HepG2 (cell line): ENCODE measurements at regions not wholly inside any gene's neighbourhood (a gene's known extent, or its start where the extent isn't known, plus 50 kb on each side); places are given as distances from the start of the nearest gene placed in this dataset.

Experiments used
- ATAC-seq: fragments of 200-7000 bp; cut with Tn5 transposase; 3 replicates; pipeline ENCODE4 v1.9.1; 2020; ENCODE audit warnings: mild to moderate bottlenecking, moderate library complexity
- BruUV-seq: library from RNA; stranded (reverse); fragments of 400-500 nt; replicated peaks from 2 replicates; lab custom pipeline; 2021; lab: Mats Ljungman, UMichigan
- CTCF ChIA-PET: fragments of 300-600 bp; formaldehyde crosslinking; extraction: SDS; loops from one replicate; lab custom pipeline; 2021; ENCODE audit warnings: low total read pairs, inconsistent platforms, low intra/inter-chr PET ratio; lab: Yijun Ruan, JAX
- POLR2A ChIA-PET: fragments of 350-600 bp; sonication (Branson Sonifier 250); formaldehyde crosslinking; loops from one replicate; lab custom pipeline; 2020; ENCODE audit warnings: antibody characterized with exemption, inconsistent platforms; lab: Yijun Ruan, JAX
- DNase-seq: peaks from one replicate; pipeline ENCODE4 v3.0.0-alpha.2; 2015; ENCODE audit warnings: low spot score
- FAIRE-seq: peaks from 3 replicates; lab custom pipeline; 2011; peaks lifted over from hg19 to GRCh38; lab: Jason Lieb, UNC
- H2AFZ ChIP-seq: one replicate; pipeline ENCODE4 v1.6.1; 2011; ENCODE audit warnings: low read length, inconsistent platforms
- H3K27ac ChIP-seq: fragments of 300-600 bp; 3 replicates; pipeline ENCODE4 v1.8.0; 2011; ENCODE audit warnings: mixed run types, mild to moderate bottlenecking, mixed read lengths, low read length, inconsistent platforms; ENCODE audit not compliant: insufficient read depth; ENCODE audit errors: extremely low read length
- H3K27me3 ChIP-seq, 2 experiments: fragments of 200-600 bp in 1 of 2; 2 replicates in 1 of 2; 3 replicates in 1 of 2; pipeline versions ENCODE4 v1.6.0 to v1.8.0; 2011; ENCODE audit warnings: low read length in 2 of 2, mild to moderate bottlenecking in 2 of 2, moderate library complexity in 2 of 2, inconsistent platforms in 1 of 2; ENCODE audit not compliant: insufficient read depth in 2 of 2, control insufficient read depth in 1 of 2
- H3K36me3 ChIP-seq, 2 experiments: fragments of 200-600 bp in 1 of 2; replicated peaks in 1 of 2; 2 replicates in 1 of 2; 3 replicates in 1 of 2; pipeline versions ENCODE4 v1.5.1 to v1.8.0; 2011; ENCODE audit warnings: low read length in 2 of 2, inconsistent platforms in 1 of 2; ENCODE audit not compliant: insufficient read depth in 2 of 2, control insufficient read depth in 1 of 2
- H3K4me1 ChIP-seq: 2 replicates; pipeline ENCODE4 v1.5.1; 2012; ENCODE audit warnings: low read length, inconsistent platforms; ENCODE audit not compliant: insufficient read depth
- H3K4me2 ChIP-seq: 2 replicates; pipeline ENCODE4 v1.6.0; 2011; ENCODE audit warnings: low read depth, low read length, inconsistent platforms
- H3K4me3 ChIP-seq, 3 experiments: fragments of 200-600 bp in 1 of 3; sonication (generic), shearing (Covaris generic) in 1 of 3; replicated peaks in 1 of 3; 2 replicates each; pipeline ENCODE4 v1.5.1; 2011 to 2016; ENCODE audit warnings: low read length in 3 of 3, inconsistent platforms in 2 of 3, low read depth in 2 of 3, mild to moderate bottlenecking in 2 of 3, control low read depth in 1 of 3, mixed read lengths in 1 of 3; ENCODE audit not compliant: insufficient read depth in 1 of 3
- H3K79me2 ChIP-seq: one replicate; pipeline ENCODE4 v1.6.1; 2011; ENCODE audit warnings: low read length, inconsistent platforms; ENCODE audit not compliant: insufficient read depth
- H3K9ac ChIP-seq: 2 replicates; pipeline ENCODE4 v1.6.0; 2011; ENCODE audit warnings: mild to moderate bottlenecking, low read depth, low read length, inconsistent platforms; ENCODE audit not compliant: insufficient read depth
- H3K9me3 ChIP-seq: 2 replicates; pipeline ENCODE4 v1.5.1; 2012; ENCODE audit warnings: mild to moderate bottlenecking, low read length
- H4K20me1 ChIP-seq: 2 replicates; pipeline ENCODE4 v1.6.0; 2011; ENCODE audit warnings: inconsistent platforms, mild to moderate bottlenecking, low read length, moderate library complexity; ENCODE audit not compliant: insufficient read depth
- BORCS8-MEF2B ChIP-seq: sonication (generic); formaldehyde crosslinking; IDR thresholded peaks from 2 replicates; pipeline ENCODE4 v1.8.0; 2022; ENCODE audit warnings: mild to moderate bottlenecking, missing genetic modification reagents
- DNMT3B ChIP-seq: conservative IDR thresholded peaks from 2 replicates; pipeline ENCODE4 v1.6.1; 2016; ENCODE audit warnings: missing biosample characterization, control low read depth
- NCOA2 ChIP-seq: sonication (generic); formaldehyde crosslinking; IDR thresholded peaks from 2 replicates; pipeline ENCODE4 v1.8.0; 2022; ENCODE audit warnings: inconsistent platforms
- NR2F1 ChIP-seq, 2 experiments: fragments of 450-650 bp in 1 of 2; formaldehyde crosslinking in 1 of 2; IDR thresholded peaks; 2 replicates each; pipeline versions ENCODE4 v1.5.0 to v1.6.1; 2016 to 2020; ENCODE audit warnings: mild to moderate bottlenecking in 1 of 2, missing compliant biosample characterization in 1 of 2, missing genetic modification reagents in 1 of 2, moderate library complexity in 1 of 2
- TCF12 ChIP-seq, 2 experiments: fragments of 450-650 bp in 1 of 2; sonication (generic) in 1 of 2; formaldehyde crosslinking in 1 of 2; IDR thresholded peaks; 2 replicates each; pipeline versions ENCODE4 v1.6.1 to v1.8.0; 2017 to 2022; ENCODE audit warnings: antibody characterized with exemption in 1 of 2, mild to moderate bottlenecking in 1 of 2, missing genetic modification reagents in 1 of 2, moderate library complexity in 1 of 2
- ZBTB7B ChIP-seq: sonication (generic); formaldehyde crosslinking; IDR thresholded peaks from 2 replicates; pipeline ENCODE4 v1.4.0; 2020; ENCODE audit warnings: missing genetic modification reagents
- ZFP62 ChIP-seq: sonication (generic); formaldehyde crosslinking; IDR thresholded peaks from 2 replicates; pipeline ENCODE4 v1.4.0; 2020; ENCODE audit warnings: missing genetic modification reagents
- ZNF850 ChIP-seq: sonication (generic); formaldehyde crosslinking; conservative IDR thresholded peaks from 2 replicates; pipeline ENCODE4 v1.9.0; 2021; ENCODE audit warnings: mild to moderate bottlenecking, missing genetic modification reagents
- WGBS: methylation state at CpG from one replicate; pipeline ENCODE4 v1.1.6; 2017; ENCODE audit warnings: low lambda C conversion rate; 5-methylcytosine and 5-hydroxymethylcytosine counted together
- in situ Hi-C: cut with HindIII; loops from 2 replicates; pipeline ENCODE4 v1.10.0; 2017; ENCODE audit warnings: low pct_unique_long_range_greater_than_20kb; ENCODE audit not compliant: extremely low pct_ligation_motif_present
- intact Hi-C: fragments of 100-400 bp; cut with micrococcal nuclease; formaldehyde crosslinking; loops from one replicate; pipeline ENCODE4 v1.10.0; 2022; ENCODE audit not compliant: unreplicated experiment
- TF ChIP-seq, protein P1 (sequence below): sonication (generic); formaldehyde crosslinking; IDR thresholded peaks from 2 replicates; pipeline ENCODE4 v1.4.0; 2020; ENCODE audit warnings: missing genetic modification reagents, borderline replicate concordance
- TF ChIP-seq, protein P2 (sequence below): sonication (generic); formaldehyde crosslinking; IDR thresholded peaks from 2 replicates; pipeline ENCODE4 v1.5.1; 2020; ENCODE audit warnings: mild to moderate bottlenecking, missing genetic modification reagents, moderate library complexity

DNA sequence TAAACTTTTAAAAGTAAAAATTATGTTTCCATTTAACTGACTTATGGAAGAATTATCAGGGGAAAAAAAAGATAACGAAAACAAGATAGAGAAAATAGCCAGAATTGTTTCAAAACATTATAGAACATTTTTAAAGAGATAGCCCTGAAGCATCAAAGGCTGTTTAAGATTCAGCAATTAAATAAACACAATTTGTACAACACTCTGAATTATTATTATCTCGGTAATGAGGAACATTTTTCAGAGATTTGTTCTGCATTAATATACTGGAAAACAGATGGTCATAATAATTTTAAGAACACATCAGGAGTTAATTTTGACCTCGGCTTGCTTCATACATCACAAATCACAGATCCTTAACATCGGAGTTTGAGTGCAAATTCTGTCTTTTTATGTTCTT, 643.8 kb downstream of the SORCS1 start:
- in situ Hi-C loops: no loop called here
- intact Hi-C loops: no loop called here
- no TSS peak for BruUV-seq
- Histone ChIP-seq H3K9ac (no peak overlapping the region), H3K4me2 (no peak overlapping the region), H3K79me2 (no peaks in the 10 kb centered on the region)
- no peak for ATAC-seq
- no peak for FAIRE-seq
- TF ChIP-seq, protein P1, sequence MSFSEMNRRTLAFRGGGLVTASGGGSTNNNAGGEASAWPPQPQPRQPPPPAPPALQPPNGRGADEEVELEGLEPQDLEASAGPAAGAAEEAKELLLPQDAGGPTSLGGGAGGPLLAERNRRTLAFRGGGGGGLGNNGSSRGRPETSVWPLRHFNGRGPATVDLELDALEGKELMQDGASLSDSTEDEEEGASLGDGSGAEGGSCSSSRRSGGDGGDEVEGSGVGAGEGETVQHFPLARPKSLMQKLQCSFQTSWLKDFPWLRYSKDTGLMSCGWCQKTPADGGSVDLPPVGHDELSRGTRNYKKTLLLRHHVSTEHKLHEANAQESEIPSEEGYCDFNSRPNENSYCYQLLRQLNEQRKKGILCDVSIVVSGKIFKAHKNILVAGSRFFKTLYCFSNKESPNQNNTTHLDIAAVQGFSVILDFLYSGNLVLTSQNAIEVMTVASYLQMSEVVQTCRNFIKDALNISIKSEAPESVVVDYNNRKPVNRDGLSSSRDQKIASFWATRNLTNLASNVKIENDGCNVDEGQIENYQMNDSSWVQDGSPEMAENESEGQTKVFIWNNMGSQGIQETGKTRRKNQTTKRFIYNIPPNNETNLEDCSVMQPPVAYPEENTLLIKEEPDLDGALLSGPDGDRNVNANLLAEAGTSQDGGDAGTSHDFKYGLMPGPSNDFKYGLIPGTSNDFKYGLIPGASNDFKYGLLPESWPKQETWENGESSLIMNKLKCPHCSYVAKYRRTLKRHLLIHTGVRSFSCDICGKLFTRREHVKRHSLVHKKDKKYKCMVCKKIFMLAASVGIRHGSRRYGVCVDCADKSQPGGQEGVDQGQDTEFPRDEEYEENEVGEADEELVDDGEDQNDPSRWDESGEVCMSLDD (CRISPR knock-in tag): no peak
- TF ChIP-seq NCOA2 (CRISPR knock-in tag) (no peak), TCF12 (IDR thresholded peaks at IDR 0.05) (no peak), TCF12 (CRISPR knock-in tag; IDR thresholded peaks at IDR 0.05) (no peak), DNMT3B (CRISPR knock-in tag) (no peak), BORCS8-MEF2B (no peak)
- TF ChIP-seq, all 625 proteins: peak for 0
- Histone ChIP-seq H4K20me1 (no peaks in the 10 kb centered on the region), H3K36me3 (no peaks in the 10 kb centered on the region), H3K27me3 (no peaks in the 10 kb centered on the region), H3K4me3 (no peak overlapping the region), H3K27ac (no peak overlapping the region), H2AFZ (no peak overlapping the region), H3K9me3 (peaks cover 50% of the 10 kb centered on the region), H3K4me1 (no peaks in the 10 kb centered on the region)
- ChIA-PET POLR2A (no interaction called here), CTCF (no interaction called here)
- 2% methylated on average over 4 of the region's 4 CpGs for WGBS
- DNase-seq: no peak

DNA sequence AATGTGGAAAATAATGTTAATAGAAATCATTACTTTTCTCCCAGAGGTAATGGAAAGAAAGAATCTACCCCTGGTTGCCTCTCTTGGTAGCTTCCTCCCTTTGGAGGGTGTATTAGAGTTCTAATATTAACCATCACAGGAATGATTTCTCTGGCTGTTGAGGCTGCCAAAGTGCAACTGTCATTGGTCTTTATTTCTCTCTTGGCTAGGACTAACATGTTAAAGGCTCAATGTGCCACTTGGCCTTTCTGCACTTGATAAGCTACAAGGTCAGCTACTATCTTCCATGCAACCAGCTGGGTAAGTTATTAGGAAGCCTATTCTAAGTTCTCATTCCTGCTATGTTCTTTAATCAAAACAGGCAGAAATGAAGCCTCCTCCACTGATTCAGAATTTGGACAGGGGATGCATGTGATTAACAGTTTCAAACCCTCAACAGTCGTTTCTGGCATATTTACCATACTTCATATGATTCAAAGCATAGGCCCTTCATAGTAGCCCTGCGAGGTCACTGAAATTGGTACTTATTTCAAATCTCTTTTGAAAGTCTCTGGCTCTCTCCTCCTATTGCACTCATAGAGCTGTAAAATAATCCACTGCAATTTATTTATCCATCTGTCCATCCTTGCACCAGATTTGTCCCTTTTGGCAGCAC, 645.0 kb downstream of the SORCS1 start:
- Histone ChIP-seq H3K9me3 (peaks cover 48% of the 10 kb centered on the region), H2AFZ (no peak overlapping the region), H4K20me1 (no peaks in the 10 kb centered on the region), H3K79me2 (no peaks in the 10 kb centered on the region), H3K4me2 (no peak overlapping the region), H3K27me3 (no peaks in the 10 kb centered on the region), H3K4me1 (no peaks in the 10 kb centered on the region), H3K27ac (no peak overlapping the region), H3K9ac (no peak overlapping the region), H3K4me3 (no peak overlapping the region), H3K36me3 (no peaks in the 10 kb centered on the region)
- in situ Hi-C loops (no loop called here), intact Hi-C loops (no loop called here)
- CTCF ChIA-PET: no interaction called here
- FAIRE-seq (no peak), ATAC-seq (no peak), DNase-seq (no peak)
- 0% methylated on average over 2 of the region's 2 CpGs for WGBS
- BruUV-seq: no TSS peak
- POLR2A ChIA-PET: no interaction called here
- TF ChIP-seq, protein P2, sequence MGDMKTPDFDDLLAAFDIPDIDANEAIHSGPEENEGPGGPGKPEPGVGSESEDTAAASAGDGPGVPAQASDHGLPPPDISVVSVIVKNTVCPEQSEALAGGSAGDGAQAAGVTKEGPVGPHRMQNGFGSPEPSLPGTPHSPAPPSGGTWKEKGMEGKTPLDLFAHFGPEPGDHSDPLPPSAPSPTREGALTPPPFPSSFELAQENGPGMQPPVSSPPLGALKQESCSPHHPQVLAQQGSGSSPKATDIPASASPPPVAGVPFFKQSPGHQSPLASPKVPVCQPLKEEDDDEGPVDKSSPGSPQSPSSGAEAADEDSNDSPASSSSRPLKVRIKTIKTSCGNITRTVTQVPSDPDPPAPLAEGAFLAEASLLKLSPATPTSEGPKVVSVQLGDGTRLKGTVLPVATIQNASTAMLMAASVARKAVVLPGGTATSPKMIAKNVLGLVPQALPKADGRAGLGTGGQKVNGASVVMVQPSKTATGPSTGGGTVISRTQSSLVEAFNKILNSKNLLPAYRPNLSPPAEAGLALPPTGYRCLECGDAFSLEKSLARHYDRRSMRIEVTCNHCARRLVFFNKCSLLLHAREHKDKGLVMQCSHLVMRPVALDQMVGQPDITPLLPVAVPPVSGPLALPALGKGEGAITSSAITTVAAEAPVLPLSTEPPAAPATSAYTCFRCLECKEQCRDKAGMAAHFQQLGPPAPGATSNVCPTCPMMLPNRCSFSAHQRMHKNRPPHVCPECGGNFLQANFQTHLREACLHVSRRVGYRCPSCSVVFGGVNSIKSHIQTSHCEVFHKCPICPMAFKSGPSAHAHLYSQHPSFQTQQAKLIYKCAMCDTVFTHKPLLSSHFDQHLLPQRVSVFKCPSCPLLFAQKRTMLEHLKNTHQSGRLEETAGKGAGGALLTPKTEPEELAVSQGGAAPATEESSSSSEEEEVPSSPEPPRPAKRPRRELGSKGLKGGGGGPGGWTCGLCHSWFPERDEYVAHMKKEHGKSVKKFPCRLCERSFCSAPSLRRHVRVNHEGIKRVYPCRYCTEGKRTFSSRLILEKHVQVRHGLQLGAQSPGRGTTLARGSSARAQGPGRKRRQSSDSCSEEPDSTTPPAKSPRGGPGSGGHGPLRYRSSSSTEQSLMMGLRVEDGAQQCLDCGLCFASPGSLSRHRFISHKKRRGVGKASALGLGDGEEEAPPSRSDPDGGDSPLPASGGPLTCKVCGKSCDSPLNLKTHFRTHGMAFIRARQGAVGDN (CRISPR knock-in tag): no peak
- TF ChIP-seq ZNF850 (no peak), ZBTB7B (CRISPR knock-in tag) (no peak), NR2F1 (CRISPR knock-in tag; IDR thresholded peaks at IDR 0.05) (no peak), ZFP62 (no peak)
